NCI-H446 treated with DMSO at 0.1 percent for 48 hours (cell line): ENCODE measurements at regions not wholly inside any gene's neighbourhood (a gene's known extent, or its start where the extent isn't known, plus 50 kb on each side); places are given as distances from the start of the nearest gene placed in this dataset.
A peak's percentile ranks its signal among the peaks of the same experiment; 100 is the strongest.

Experiments used
- DNase-seq: peaks from one replicate; lab custom pipeline; 2025; lab: John Stamatoyannopoulos, UW

DNA sequence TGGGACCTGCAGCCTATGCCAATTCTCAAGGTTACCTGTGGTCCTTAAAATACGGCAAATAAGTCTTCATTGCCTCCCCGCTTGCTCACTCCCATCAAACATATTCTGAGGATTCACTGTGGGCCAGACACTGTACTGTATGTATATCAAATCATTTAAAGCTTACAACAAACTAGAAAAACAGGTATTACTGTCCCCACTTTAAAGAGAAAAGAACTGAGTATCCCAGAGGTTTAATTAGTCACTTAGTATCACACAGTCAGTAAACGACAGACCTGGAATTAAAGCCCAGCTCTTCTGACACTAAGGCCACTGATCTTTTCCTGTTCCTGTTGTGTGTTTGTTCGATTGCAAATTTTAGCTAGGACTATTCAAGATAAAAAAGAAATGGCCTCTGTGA lies 248.2 kb downstream of the ACTL7B start:
- no peak for DNase-seq

- DNase-seq: no peak
These were observed 249.4 kb downstream of the ACTL7B start for GRCh38 chr9:108606401-108606800.

GRCh38 chr9:108603141-108603540 lies 252.6 kb downstream of the ACTL7B start:
- DNase-seq: no peak

DNA sequence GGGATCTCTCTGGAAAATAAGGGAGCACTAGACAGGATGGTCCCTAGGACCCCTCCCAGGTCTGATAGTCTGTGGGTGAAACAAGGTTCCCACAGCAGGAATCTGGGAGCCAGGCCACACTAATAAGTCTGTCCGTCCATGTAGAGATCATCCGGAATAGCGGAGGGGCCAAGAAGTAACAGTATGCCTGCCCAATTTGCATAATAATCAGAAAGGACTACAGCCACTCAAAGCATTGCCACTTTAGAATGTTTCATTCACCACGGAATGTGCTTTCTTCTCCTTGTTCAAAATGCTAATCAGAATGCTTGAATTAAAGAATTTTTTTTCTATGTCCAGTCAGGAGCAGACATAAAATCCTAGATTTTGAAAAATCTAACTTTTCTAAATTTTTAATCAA lies 254.9 kb downstream of the ACTL7B start:
- DNase-seq: no peak

DNA sequence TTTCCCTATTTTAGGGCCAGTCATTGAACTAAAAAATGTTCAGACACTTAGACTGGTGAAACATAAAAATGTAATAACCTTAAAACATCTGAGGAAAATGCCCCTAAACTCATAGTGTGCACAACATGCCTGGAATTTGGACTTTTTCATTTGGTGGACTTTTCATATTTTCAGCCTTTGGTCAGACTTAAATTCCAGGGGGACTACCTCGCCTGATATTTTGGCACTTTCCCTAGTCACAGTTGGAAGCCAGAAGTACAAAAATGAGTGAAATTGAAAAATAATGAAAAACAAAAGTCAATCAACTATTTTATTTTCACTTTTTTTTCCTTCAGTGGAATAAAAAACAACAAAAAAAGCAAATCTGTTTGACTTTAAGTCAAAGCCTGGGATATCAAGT lies 256.2 kb downstream of the ACTL7B start:
- DNase-seq: no peak

DNA sequence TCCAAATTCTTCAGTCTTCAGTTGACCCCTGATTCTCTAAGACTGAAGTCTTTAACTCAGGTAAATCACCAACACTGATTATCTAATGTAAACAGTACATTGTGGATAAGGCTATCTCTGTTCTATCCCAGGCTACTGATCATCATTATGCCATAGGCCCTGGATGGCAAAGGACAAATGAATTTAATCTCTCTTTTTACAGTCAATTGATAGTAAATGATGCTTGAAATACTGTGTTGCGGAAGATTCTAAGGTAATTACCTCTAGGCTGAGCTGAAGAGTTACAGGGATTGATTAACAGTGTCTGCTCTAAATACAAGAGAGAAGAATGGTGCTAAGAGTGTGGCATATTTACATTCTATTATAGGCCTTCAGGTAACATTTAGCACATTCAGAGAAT lies 264.7 kb downstream of the ACTL7B start:
- DNase-seq: no peak

DNA sequence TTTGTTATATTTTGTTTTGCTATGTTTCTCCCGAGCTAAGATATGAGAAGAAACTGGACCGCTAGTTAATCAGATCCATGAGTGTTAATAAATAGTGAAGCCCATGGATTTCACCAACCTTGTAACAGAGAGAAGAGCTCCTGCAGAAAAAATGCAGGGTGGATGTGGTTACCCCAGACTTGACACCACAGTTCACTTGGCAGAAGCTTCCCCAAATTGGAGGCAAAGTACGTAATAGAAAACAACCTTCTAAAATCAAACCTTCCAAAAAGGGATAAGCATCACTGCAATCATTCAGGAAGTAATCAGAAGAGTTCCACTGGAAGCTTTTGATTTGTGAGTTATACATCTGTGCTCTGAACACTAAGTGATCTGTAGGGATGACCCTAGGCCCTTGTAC lies 267.5 kb downstream of the ACTL7B start:
- no peak for DNase-seq

GRCh38 chr9:108586471-108587139 lies 269.2 kb downstream of the ACTL7B start:
- no peak for DNase-seq

DNA sequence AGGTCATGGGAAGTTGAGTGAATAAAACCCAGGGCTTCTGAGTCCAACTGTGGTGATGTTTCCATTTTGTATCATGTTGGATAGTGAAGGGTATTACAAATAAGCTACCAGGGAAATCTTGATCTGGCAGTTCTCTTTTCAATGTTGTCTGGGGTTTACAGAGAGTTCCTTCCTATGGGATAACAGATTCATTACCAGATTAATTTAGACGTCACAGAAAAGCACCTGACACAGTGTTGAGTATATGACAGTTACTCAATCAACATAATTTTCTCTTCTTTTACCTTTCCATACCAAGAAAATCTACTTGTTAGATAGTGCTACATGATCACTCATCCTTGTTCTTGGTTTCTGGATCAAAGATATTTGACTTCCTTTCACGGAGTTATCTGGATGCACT lies 270.9 kb downstream of the ACTL7B start:
- no peak for DNase-seq

- no peak for DNase-seq
These were observed 273.1 kb downstream of the ACTL7B start for GRCh38 chr9:108582726-108583125.

- no peak for DNase-seq
These were observed 275.9 kb downstream of the ACTL7B start for GRCh38 chr9:108579757-108580439.

GRCh38 chr9:108575276-108575675 lies 280.5 kb downstream of the ACTL7B start:
- no peak for DNase-seq

GRCh38 chr9:108569624-108570023 lies 286.2 kb downstream of the ACTL7B start:
- DNase-seq: no peak

GRCh38 chr9:108568093-108568492 lies 287.7 kb downstream of the ACTL7B start:
- no peak for DNase-seq

- DNase-seq: no peak
These were observed 288.2 kb downstream of the ACTL7B start for GRCh38 chr9:108567571-108567970.

DNA sequence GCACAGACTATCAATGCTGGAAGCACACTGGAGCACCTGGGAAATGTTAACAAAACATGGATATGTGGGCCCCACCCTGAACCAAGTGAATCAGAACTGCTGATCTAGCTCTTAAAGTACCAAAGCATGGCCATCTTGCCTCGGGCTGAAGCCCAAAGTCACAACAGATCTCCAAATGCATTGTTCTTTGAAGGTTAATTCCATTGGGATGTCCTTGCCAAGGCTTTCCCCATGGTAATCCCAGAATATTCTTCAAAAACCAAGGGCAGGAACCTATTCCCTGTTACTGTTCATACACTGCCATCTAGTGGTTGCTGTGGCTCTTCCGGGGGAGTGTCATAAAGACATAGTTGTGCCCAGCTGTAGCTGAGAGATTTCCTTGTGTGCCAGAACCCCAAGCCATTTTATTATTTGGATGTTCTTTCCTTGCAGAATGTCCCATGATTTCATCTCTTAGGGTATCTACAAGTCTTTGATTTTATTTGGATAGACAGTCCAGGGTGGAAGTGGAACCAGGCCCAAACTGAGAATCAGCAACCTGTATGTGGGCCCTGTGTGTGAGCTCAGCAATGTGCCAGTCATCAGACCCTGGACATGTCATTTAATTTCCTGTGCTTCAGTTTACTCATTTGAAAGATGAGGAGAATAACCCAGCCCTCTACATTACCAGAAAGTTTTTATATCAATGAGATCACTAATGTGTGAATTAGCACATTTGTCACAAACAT lies 290.0 kb downstream of the ACTL7B start:
- peak; percentile 21 for DNase-seq

- no peak for DNase-seq
These were observed 293.6 kb downstream of the ACTL7B start for GRCh38 chr9:108562176-108562575.

- no peak for DNase-seq
These were observed 296.4 kb downstream of the ACTL7B start for GRCh38 chr9:108559432-108559831.

GRCh38 chr9:108554831-108555230 lies 301.0 kb downstream of the ACTL7B start:
- no peak for DNase-seq

- DNase-seq: no peak
These were observed 302.6 kb downstream of the ACTL7B start for GRCh38 chr9:108553111-108553635.

- DNase-seq: no peak
These were observed 303.2 kb downstream of the ACTL7B start for GRCh38 chr9:108552459-108553040.

DNA sequence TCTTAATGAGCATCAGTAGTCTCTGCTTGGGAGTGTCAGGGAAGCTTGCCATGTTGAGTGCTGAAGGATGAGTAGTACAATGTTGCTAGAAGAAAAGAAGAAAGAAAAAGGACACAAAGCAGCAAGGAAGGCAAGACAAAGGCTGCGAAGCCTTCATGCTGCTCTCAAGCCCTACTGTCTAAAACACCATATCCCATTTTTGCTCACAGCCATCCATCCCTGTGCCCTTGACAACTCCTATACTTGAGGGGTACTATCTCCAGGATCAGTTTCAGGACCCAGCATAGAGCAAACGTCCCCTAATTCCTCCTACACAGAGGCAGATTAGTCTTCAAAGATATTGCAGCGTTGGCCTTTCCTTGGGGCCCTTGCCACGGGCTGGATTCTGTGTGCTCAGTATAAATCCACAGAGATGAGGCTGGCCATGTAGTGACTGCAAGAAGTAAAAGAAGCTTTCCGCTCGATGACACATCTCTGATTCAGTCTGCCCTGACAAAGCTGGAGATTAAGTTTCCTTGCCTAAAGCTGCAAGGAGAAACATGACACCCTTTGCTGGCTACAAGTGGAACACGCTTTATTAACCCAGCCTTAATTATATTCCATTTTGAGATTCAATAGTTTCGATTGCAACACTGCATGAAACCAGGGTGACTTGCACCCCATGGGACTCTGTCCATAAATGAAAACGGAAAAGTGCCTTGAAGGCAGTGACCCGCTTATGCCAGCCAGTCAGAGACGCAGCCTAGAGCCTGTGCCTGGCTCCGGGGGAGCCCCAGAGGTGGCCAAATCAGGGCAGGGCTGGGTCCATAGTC lies 304.6 kb downstream of the ACTL7B start:
- no peak for DNase-seq
